ENCODE measurements at regions not wholly inside any gene's neighbourhood (a gene's known extent, or its start where the extent isn't known, plus 50 kb on each side); places are given as distances from the start of the nearest gene placed in this dataset.

DNA sequence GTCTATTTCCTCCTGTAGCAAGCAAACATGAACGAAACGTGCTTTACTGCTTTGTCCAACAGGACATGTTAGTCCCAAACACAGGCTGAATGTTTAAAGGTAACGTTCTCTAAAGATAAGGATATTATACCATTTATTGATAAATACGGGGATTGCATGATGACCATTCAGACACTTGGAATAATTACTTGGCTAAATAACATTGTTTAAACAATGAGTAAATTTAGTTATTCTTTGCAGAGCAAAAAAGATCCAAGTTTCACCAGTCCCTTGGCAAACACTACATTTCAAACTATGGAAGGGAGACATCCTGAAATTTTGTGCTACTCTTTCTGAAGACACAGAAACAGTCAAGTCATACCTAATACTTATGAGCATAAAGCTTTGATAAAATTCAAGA lies 88.0 kb downstream of the ZNF280B start:
- Mint-ChIP-seq H3K4me1 (peaks cover 3% of the 10 kb centered on the region), H3K36me3 (ENCODE audit: low read depth) (no peaks in the 10 kb centered on the region), H3K27ac (ENCODE audit: unreplicated experiment) (no peak overlapping the region), H3K4me3 (no peak overlapping the region), H3K9me3 (no peaks in the 10 kb centered on the region), H3K27me3 (ENCODE audit: low read depth) (peaks cover 96% of the 10 kb centered on the region)
- DNase-seq (ENCODE audit: low read depth, low spot score): no peak
- TF ChIP-seq, protein P1, sequence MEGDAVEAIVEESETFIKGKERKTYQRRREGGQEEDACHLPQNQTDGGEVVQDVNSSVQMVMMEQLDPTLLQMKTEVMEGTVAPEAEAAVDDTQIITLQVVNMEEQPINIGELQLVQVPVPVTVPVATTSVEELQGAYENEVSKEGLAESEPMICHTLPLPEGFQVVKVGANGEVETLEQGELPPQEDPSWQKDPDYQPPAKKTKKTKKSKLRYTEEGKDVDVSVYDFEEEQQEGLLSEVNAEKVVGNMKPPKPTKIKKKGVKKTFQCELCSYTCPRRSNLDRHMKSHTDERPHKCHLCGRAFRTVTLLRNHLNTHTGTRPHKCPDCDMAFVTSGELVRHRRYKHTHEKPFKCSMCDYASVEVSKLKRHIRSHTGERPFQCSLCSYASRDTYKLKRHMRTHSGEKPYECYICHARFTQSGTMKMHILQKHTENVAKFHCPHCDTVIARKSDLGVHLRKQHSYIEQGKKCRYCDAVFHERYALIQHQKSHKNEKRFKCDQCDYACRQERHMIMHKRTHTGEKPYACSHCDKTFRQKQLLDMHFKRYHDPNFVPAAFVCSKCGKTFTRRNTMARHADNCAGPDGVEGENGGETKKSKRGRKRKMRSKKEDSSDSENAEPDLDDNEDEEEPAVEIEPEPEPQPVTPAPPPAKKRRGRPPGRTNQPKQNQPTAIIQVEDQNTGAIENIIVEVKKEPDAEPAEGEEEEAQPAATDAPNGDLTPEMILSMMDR (conservative IDR thresholded peaks at IDR 0.05): no peak

DNA sequence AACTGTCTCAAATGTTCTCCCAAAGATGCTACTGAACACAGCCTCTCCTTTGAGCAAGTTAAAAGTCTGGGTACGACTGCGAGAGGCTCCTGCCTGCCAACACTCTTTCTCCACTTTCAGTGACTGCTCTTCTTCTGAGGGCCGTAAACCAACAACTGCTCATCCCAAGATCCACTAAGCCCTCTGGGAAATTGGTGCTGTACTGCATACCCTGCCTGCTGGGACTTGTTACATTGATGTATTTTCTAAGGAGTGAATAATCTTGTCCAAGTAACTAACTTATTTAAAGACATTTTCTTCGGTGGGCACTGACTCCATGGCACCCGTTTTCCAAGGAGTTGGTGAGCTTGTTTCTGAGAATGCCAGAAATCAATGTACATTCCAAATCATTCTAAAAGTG lies 87.2 kb downstream of the ZNF280B start:
- Mint-ChIP-seq H3K4me1 (peaks cover 3% of the 10 kb centered on the region), H3K9me3 (no peaks in the 10 kb centered on the region), H3K27ac (ENCODE audit: unreplicated experiment) (no peak overlapping the region), H3K4me3 (no peak overlapping the region), H3K27me3 (ENCODE audit: low read depth) (peaks cover 94% of the 10 kb centered on the region), H3K36me3 (ENCODE audit: low read depth) (no peaks in the 10 kb centered on the region)
- TF ChIP-seq, protein P1 (conservative IDR thresholded peaks at IDR 0.05): no peak
- DNase-seq (ENCODE audit: low read depth, low spot score): no peak

DNA sequence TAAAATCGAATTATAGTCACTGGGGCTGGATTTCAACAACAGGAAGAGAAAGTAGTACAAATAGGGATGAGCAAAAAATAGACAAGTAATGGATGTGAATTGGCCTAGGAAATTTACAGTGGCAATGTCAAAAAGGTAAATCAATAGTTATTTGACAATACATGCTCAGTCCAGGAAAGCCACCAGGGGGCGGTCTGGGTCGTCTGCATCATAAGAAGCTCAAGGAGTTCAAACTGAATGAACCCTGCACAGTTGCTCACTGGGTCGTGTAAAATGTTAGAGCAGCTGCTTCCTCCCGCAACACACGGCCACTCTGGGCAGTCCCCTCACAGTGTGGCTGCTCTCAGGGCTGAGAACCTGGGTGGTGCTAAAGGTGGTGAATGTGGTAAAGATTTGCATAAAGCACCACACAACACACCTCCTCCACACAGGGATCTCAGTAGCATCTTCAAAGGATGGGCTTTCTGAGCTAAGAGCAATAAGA lies 85.9 kb downstream of the ZNF280B start:
- Mint-ChIP-seq H3K36me3 (ENCODE audit: low read depth) (no peaks in the 10 kb centered on the region), H3K4me1 (peaks cover 3% of the 10 kb centered on the region), H3K9me3 (no peaks in the 10 kb centered on the region), H3K4me3 (no peak overlapping the region), H3K27me3 (ENCODE audit: low read depth) (peaks cover 94% of the 10 kb centered on the region), H3K27ac (ENCODE audit: unreplicated experiment) (no peak overlapping the region)
- TF ChIP-seq, protein P1 (conservative IDR thresholded peaks at IDR 0.05): peak; percentile 84
- DNase-seq (ENCODE audit: low read depth, low spot score): peak; percentile 78

DNA sequence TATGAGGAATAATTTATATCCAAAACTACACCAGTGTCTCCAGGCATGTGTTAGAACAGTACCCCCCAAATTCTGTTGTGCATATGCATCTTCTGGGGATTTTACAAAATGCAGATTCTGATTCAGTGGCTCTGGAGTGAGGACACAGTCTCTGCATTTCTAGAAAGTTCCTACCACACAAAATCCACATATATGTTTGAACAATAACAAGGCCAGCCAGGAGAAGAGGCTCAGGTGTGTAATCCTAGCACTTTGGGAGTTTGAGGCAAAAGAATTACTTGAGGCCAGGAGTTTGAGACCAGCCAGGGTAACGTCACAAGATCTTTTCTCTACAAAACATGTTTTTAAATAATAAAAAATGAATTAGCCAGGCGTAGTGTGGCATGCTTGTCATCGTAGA lies 84.9 kb downstream of the ZNF280B start:
- Mint-ChIP-seq H3K4me1 (peaks cover 3% of the 10 kb centered on the region), H3K9me3 (no peaks in the 10 kb centered on the region), H3K36me3 (ENCODE audit: low read depth) (no peaks in the 10 kb centered on the region), H3K27ac (ENCODE audit: unreplicated experiment) (no peak overlapping the region), H3K27me3 (ENCODE audit: low read depth) (peaks cover 92% of the 10 kb centered on the region), H3K4me3 (no peak overlapping the region)
- no peak for DNase-seq (ENCODE audit: low read depth, low spot score)
- TF ChIP-seq, protein P1 (conservative IDR thresholded peaks at IDR 0.05): no peak

DNA sequence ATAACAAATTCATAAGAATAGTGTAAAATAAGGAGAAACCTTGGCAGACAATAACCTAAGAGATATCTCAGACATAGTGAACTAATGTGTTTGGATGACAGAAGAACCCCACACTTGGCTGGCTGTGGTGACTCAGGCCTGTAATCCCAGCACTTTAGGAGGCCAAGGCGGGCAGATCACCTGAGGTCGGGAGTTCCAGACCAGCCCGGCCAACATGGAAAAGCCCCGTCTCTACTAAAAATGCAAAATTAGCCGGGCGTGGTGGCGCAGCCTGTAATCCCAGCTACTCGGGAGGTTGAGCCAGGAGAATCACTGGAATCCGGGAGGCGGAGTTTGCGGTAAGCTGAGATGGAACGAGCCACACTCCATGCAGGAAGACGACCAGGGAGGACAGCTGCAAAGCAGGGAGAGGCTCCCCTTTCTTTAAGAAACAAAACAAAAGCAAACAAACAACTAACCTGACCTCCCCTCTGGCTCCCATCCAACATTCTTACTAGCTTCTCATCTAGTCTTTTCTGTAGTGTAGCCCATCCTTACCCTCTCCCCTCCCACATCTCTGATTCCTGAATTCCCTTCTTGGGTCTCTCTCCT lies 84.2 kb downstream of the ZNF280B start:
- H3K36me3 Mint-ChIP-seq (ENCODE audit: low read depth): no peaks in the 10 kb centered on the region
- TF ChIP-seq, protein P1 (conservative IDR thresholded peaks at IDR 0.05): no peak
- H3K9me3 Mint-ChIP-seq: no peaks in the 10 kb centered on the region
- H3K27me3 Mint-ChIP-seq (ENCODE audit: low read depth): peaks cover 92% of the 10 kb centered on the region
- DNase-seq (ENCODE audit: low read depth, low spot score): no peak
- H3K4me1 Mint-ChIP-seq: peaks cover 3% of the 10 kb centered on the region
- H3K4me3 Mint-ChIP-seq: no peak overlapping the region
- no peak overlapping the region for H3K27ac Mint-ChIP-seq (ENCODE audit: unreplicated experiment)

Measured in neural crest cell (in vitro differentiated cells).